AG10803 (cell line): ENCODE measurements at regions not wholly inside any gene's neighbourhood (a gene's known extent, or its start where the extent isn't known, plus 50 kb on each side); places are given as distances from the start of the nearest gene placed in this dataset.

Source experiments
- DNase-seq: peaks from one replicate; pipeline ENCODE4 v3.0.0; 2010; ENCODE audit warnings: low read depth
- H3K4me3 ChIP-seq: 2 replicates; pipeline ENCODE4 v1.5.1; 2011; ENCODE audit warnings: mild to moderate bottlenecking, low read length, control low read depth
- TF ChIP-seq, protein P1 (sequence below): conservative IDR thresholded peaks from 2 replicates; pipeline ENCODE4 v1.5.1; 2011; ENCODE audit warnings: mild to moderate bottlenecking, low read length, control low read depth, inconsistent platforms

DNA sequence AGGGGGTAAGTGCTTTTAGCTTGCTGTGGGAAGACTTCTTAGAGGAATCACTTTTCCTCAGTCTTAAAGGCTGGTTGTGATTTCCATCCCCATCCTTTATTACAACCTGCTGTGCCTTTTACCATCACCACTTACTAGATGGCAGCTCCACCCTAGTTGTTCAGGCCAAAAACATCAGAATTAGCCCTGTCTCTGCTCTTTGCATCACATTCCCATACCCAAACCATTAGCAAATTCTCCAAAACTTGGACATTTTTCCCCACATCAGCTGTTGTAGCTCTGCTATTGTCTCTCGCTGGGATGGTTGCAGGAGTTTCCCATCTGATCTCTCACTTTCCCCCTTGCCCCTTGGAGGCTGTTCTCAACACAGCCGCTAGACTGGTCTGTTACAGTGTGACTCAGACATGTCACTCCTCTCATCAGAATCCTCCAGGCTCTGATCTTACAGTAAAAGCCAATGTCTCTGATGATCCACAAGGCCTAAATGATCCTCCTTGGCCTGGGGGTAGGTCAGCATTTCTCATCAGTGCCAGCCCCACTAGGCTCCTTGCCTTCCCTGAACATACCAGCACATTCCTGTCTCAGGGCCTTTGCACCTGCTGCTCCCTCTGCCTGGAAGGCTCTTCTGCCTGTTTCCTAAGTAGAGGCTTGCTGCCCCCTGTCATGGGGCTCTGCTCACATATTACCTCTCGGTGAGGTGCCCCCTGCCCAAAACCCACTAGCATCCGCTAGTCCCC, 102.5 kb downstream of the BEGAIN start:
- TF ChIP-seq, protein P1, sequence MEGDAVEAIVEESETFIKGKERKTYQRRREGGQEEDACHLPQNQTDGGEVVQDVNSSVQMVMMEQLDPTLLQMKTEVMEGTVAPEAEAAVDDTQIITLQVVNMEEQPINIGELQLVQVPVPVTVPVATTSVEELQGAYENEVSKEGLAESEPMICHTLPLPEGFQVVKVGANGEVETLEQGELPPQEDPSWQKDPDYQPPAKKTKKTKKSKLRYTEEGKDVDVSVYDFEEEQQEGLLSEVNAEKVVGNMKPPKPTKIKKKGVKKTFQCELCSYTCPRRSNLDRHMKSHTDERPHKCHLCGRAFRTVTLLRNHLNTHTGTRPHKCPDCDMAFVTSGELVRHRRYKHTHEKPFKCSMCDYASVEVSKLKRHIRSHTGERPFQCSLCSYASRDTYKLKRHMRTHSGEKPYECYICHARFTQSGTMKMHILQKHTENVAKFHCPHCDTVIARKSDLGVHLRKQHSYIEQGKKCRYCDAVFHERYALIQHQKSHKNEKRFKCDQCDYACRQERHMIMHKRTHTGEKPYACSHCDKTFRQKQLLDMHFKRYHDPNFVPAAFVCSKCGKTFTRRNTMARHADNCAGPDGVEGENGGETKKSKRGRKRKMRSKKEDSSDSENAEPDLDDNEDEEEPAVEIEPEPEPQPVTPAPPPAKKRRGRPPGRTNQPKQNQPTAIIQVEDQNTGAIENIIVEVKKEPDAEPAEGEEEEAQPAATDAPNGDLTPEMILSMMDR, result no peak
- DNase-seq, result peak; percentile 56
- H3K4me3 ChIP-seq, result no peak overlapping the region

DNA sequence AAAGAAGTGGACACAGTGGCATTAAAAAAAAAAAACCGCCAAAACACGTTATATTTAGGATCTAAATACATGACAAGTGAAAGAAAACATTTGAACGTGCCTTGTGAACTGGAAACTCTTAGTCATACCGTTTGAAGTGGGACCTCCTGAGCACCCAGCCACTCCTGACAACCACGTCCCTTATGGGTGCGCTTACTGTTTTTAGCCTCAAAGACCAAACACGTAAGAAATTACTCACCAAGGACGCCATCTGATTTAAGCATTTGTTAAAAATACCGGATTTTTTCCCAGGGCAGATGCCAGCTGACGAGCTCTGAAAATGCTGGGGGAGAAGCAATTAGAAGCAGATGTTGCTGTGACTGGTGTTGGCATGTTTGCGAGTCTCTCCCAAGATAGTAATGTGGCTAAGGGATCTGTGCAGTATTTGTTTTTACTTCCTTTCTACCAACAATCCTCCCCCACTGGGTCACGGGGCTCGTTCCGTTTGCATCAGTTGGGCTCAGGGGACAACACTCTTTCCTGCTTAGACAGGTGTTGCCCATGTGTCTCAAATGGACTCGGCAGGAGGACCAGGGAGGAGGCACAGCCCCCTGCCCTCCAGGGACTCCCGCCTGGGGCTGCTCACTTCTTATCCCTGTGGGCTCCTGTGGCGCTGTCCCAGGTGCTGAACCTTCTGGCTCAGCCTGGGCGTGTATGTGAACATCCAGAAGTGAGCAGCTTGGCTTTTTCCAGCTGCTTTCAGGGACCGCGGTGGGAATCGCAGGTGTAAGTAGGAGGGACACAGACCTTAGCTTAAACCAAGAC, 101.0 kb downstream of the BEGAIN start:
- peak; percentile 97 for DNase-seq
- H3K4me3 ChIP-seq, result peak overlapping the region; percentile 10
- TF ChIP-seq, protein P1, result no peak
